Gastrocnemius medialis (tissue), 4 donors: ENCODE measurements at regions not wholly inside any gene's neighbourhood (a gene's known extent, or its start where the extent isn't known, plus 50 kb on each side); places are given as distances from the start of the nearest gene placed in this dataset.

ENCODE experiments used
- POLR2A ChIP-seq, 2 donors: fragments of 450-650 bp; IDR thresholded peaks; one replicate each; pipeline ENCODE4 v1.6.1; 2017; ENCODE audit warnings: antibody characterized with exemption in 2 of 2, mild to moderate bottlenecking in 2 of 2, moderate library complexity in 2 of 2
- TF ChIP-seq, protein P1 (sequence below), 5 experiments: fragments of 450-650 bp in 3 of 5; fragments of 200-600 bp in 2 of 5; sonication (generic) in 2 of 5; IDR thresholded peaks in 4 of 5; conservative IDR thresholded peaks in 1 of 5; 1 replicate in 4 of 5; 2 replicates in 1 of 5; pipeline ENCODE4 v1.5.1; 2016 to 2019; ENCODE audit warnings: antibody characterized with exemption in 5 of 5, mild to moderate bottlenecking in 3 of 5, moderate library complexity in 3 of 5

DNA sequence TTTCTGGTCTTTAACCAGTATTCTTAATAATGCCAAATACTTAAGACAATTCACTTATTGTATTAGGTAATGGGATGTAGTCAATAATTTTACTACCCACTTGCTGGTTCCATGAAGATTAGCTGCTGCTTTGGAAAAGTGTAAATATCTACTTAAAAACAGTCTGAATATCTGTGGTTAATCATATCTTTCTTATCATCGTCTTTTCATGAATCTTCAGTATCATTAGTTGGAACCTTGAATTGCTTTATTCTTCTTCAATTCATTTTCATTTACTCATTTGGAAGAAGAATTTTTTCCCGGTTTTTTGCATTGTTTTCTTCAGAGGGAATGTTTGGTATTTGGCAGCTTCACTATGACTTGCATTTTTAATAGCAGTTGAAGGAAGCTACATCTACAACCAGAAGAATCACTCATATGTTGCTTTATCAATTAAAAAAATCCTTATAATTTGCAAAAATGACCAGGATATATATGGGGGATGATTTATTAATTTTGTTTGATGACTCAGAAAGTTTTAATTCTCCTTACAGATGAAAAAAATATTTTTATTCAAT, 1398.3 kb upstream of the CDH6 start:
- TF ChIP-seq, protein P1, sequence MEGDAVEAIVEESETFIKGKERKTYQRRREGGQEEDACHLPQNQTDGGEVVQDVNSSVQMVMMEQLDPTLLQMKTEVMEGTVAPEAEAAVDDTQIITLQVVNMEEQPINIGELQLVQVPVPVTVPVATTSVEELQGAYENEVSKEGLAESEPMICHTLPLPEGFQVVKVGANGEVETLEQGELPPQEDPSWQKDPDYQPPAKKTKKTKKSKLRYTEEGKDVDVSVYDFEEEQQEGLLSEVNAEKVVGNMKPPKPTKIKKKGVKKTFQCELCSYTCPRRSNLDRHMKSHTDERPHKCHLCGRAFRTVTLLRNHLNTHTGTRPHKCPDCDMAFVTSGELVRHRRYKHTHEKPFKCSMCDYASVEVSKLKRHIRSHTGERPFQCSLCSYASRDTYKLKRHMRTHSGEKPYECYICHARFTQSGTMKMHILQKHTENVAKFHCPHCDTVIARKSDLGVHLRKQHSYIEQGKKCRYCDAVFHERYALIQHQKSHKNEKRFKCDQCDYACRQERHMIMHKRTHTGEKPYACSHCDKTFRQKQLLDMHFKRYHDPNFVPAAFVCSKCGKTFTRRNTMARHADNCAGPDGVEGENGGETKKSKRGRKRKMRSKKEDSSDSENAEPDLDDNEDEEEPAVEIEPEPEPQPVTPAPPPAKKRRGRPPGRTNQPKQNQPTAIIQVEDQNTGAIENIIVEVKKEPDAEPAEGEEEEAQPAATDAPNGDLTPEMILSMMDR (IDR thresholded peaks at IDR 0.05 in 4 of 5, conservative IDR thresholded peaks at IDR 0.05 in 1 of 5): no peak
- no peak for TF ChIP-seq POLR2A (IDR thresholded peaks at IDR 0.05)
